ENCODE measurements at regions not wholly inside any gene's neighbourhood (a gene's known extent, or its start where the extent isn't known, plus 50 kb on each side); places are given as distances from the start of the nearest gene placed in this dataset.
"Not testable (repeated sequence)": the region's sequence is repeated elsewhere in the genome, so short reads cannot be mapped to it uniquely, and the experiment has no call there.

DNA sequence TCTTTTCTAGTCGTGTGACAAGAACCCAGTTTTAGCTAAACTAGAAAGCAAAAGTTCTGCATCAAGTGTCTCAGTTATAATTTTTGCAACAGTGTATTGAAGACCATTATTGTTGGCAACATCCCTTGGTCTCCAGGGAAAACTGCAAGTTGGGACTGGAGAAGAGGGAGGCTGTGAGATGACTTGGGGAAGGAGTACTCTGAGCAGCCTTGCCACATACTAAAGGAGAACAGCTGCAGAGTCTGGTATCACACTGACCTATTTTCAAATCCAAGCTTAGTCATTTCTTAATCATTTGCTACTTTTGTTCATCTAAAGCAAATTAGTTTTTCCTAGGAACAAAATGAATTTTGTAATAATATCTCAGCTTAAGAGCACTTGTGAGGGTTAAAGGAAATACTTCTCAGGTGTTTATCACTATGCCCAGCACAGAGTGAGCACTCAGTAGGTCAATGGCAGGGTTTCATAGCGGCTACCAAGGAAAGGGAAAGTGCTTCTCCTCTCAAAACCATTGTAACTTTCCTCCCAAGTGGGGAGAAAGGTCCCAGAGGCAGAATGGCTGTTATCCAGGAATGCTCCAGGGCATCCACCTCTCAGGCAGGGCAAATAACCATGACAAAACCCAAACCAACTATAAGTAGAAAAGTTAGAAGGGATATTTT lies 247.1 kb downstream of the C11orf87 start:
- TF ChIP-seq CTCF (IDR thresholded peaks at IDR 0.05; ENCODE audit: poor library complexity) (no peak), EZH2phosphoT487 (IDR thresholded peaks at IDR 0.05; ENCODE audit: low read depth, severe bottlenecking, unreplicated experiment) (no peak), EZH2 (IDR thresholded peaks at IDR 0.05; ENCODE audit: borderline replicate concordance) (no peak)
- no peaks in the 10 kb centered on the region for H3K36me3 ChIP-seq (replicated peaks; ENCODE audit: insufficient read depth, low read depth)
- H3K79me2 ChIP-seq, result no peaks in the 10 kb centered on the region
- no peak overlapping the region for H3K27ac ChIP-seq
- H3K27me3 ChIP-seq, result no peaks in the 10 kb centered on the region
- H3K4me1 ChIP-seq (ENCODE audit: insufficient read depth), result no peaks in the 10 kb centered on the region
- DNase-seq (ENCODE audit: low spot score), result no peak
- no peaks in the 10 kb centered on the region for H3K9me2 ChIP-seq (replicated peaks; ENCODE audit: insufficient read depth)
- H4K20me1 ChIP-seq (ENCODE audit: insufficient read depth, poor library complexity, severe bottlenecking), result no peaks in the 10 kb centered on the region
- no peak overlapping the region for H2AFZ ChIP-seq
- no peak overlapping the region for H3K4me3 ChIP-seq
- 68% methylated on average over 2 of the region's 2 CpGs for WGBS (ENCODE audit: low lambda C conversion rate, missing lambda C conversion rate)
- no peaks in the 10 kb centered on the region for H3K9me3 ChIP-seq (ENCODE audit: low read depth)
- H3K4me2 ChIP-seq, result no peak overlapping the region

- Histone ChIP-seq H3K9me2 (replicated peaks; ENCODE audit: insufficient read depth) (no peaks in the 10 kb centered on the region), H4K20me1 (ENCODE audit: insufficient read depth, poor library complexity, severe bottlenecking) (no peaks in the 10 kb centered on the region), H3K27me3 (peaks cover 5% of the 10 kb centered on the region), H3K4me3 (no peak overlapping the region), H2AFZ (no peak overlapping the region), H3K9me3 (ENCODE audit: low read depth) (no peaks in the 10 kb centered on the region), H3K79me2 (no peaks in the 10 kb centered on the region), H3K27ac (no peak overlapping the region), H3K4me2 (no peak overlapping the region), H3K36me3 (replicated peaks; ENCODE audit: insufficient read depth, low read depth) (no peaks in the 10 kb centered on the region), H3K4me1 (ENCODE audit: insufficient read depth) (no peaks in the 10 kb centered on the region)
- DNase-seq (ENCODE audit: low spot score), result no peak
- TF ChIP-seq CTCF (IDR thresholded peaks at IDR 0.05; ENCODE audit: poor library complexity) (no peak), EZH2phosphoT487 (IDR thresholded peaks at IDR 0.05; ENCODE audit: low read depth, severe bottlenecking, unreplicated experiment) (no peak), EZH2 (IDR thresholded peaks at IDR 0.05; ENCODE audit: borderline replicate concordance) (no peak)
Measured at GRCh38 chr11:109677231-109677630, 255.2 kb downstream of the C11orf87 start.

- no peak overlapping the region for H3K4me2 ChIP-seq
- H3K27ac ChIP-seq, result no peak overlapping the region
- no peaks in the 10 kb centered on the region for H3K79me2 ChIP-seq
- no peak overlapping the region for H2AFZ ChIP-seq
- H3K9me2 ChIP-seq (replicated peaks; ENCODE audit: insufficient read depth), result no peaks in the 10 kb centered on the region
- no peak for DNase-seq (ENCODE audit: low spot score)
- H3K4me3 ChIP-seq, result no peak overlapping the region
- H3K4me1 ChIP-seq (ENCODE audit: insufficient read depth), result no peaks in the 10 kb centered on the region
- H3K9me3 ChIP-seq (ENCODE audit: low read depth), result no peaks in the 10 kb centered on the region
- H3K27me3 ChIP-seq, result peaks cover 5% of the 10 kb centered on the region
- no peak for TF ChIP-seq CTCF (IDR thresholded peaks at IDR 0.05; ENCODE audit: poor library complexity)
- TF ChIP-seq EZH2 (IDR thresholded peaks at IDR 0.05; ENCODE audit: borderline replicate concordance), result no peak
- no peak for TF ChIP-seq EZH2phosphoT487 (IDR thresholded peaks at IDR 0.05; ENCODE audit: low read depth, severe bottlenecking, unreplicated experiment)
- no peaks in the 10 kb centered on the region for H4K20me1 ChIP-seq (ENCODE audit: insufficient read depth, poor library complexity, severe bottlenecking)
- H3K36me3 ChIP-seq (replicated peaks; ENCODE audit: insufficient read depth, low read depth), result no peaks in the 10 kb centered on the region
Measured at GRCh38 chr11:109677876-109678275, 255.9 kb downstream of the C11orf87 start.

- no peaks in the 10 kb centered on the region for H3K9me2 ChIP-seq (replicated peaks; ENCODE audit: insufficient read depth)
- peaks cover 5% of the 10 kb centered on the region for H3K27me3 ChIP-seq
- H2AFZ ChIP-seq, result no peak overlapping the region
- H3K36me3 ChIP-seq (replicated peaks; ENCODE audit: insufficient read depth, low read depth), result no peaks in the 10 kb centered on the region
- no peak overlapping the region for H3K27ac ChIP-seq
- no peak overlapping the region for H3K4me2 ChIP-seq
- H3K4me3 ChIP-seq, result no peak overlapping the region
- H3K4me1 ChIP-seq (ENCODE audit: insufficient read depth), result no peaks in the 10 kb centered on the region
- TF ChIP-seq CTCF (IDR thresholded peaks at IDR 0.05; ENCODE audit: poor library complexity) (no peak), EZH2 (IDR thresholded peaks at IDR 0.05; ENCODE audit: borderline replicate concordance) (no peak), EZH2phosphoT487 (IDR thresholded peaks at IDR 0.05; ENCODE audit: low read depth, severe bottlenecking, unreplicated experiment) (no peak)
- no peaks in the 10 kb centered on the region for H3K9me3 ChIP-seq (ENCODE audit: low read depth)
- H3K79me2 ChIP-seq, result no peaks in the 10 kb centered on the region
- DNase-seq (ENCODE audit: low spot score), result no peak
- H4K20me1 ChIP-seq (ENCODE audit: insufficient read depth, poor library complexity, severe bottlenecking), result no peaks in the 10 kb centered on the region
Measured at GRCh38 chr11:109680127-109680526, 258.1 kb downstream of the C11orf87 start.

- H3K4me3 ChIP-seq; H3K36me3 ChIP-seq (replicated peaks; ENCODE audit: insufficient read depth, low read depth); H3K4me2 ChIP-seq; H3K27ac ChIP-seq; H3K9me3 ChIP-seq (ENCODE audit: low read depth); H2AFZ ChIP-seq; H3K79me2 ChIP-seq; H3K4me1 ChIP-seq (ENCODE audit: insufficient read depth); DNase-seq (ENCODE audit: low spot score); H3K27me3 ChIP-seq; H4K20me1 ChIP-seq (ENCODE audit: insufficient read depth, poor library complexity, severe bottlenecking); H3K9me2 ChIP-seq (replicated peaks; ENCODE audit: insufficient read depth): not testable (repeated sequence)
- 100% methylated on average over 1 of the region's 1 CpG for WGBS (ENCODE audit: low lambda C conversion rate, missing lambda C conversion rate)
Measured at GRCh38 chr11:109682788-109683187, 260.8 kb downstream of the C11orf87 start.
